Stimulated activated CD4-positive, alpha-beta T cell treated with anti-CD3 and anti-CD28 coated beads, Interleukin-1b, Interleukin-23, amount 100 ng/mL, for 1 hour (primary cell): ENCODE measurements at regions not wholly inside any gene's neighbourhood (a gene's known extent, or its start where the extent isn't known, plus 50 kb on each side); places are given as distances from the start of the nearest gene placed in this dataset.
"Not testable (repeated sequence)": the region's sequence is repeated elsewhere in the genome, so short reads cannot be mapped to it uniquely, and the experiment has no call there.

ENCODE experiments used
- DNase-seq, 2 donors: peaks; one replicate each; pipeline ENCODE4 v3.0.0-alpha.2; 2020; ENCODE audit warnings: low read depth in 2 of 2

GRCh38 chr6:4264081-4264480 lies 128.7 kb upstream of the ECI2 start:
- no peak for DNase-seq

GRCh38 chr6:4262526-4262925 lies 127.2 kb upstream of the ECI2 start:
- DNase-seq, result no peak

- no peak for DNase-seq
Measured at GRCh38 chr6:4259391-4259790, 124.0 kb upstream of the ECI2 start.

GRCh38 chr6:4258733-4259132 lies 123.4 kb upstream of the ECI2 start:
- DNase-seq, result no peak

GRCh38 chr6:4256969-4257368 lies 121.6 kb upstream of the ECI2 start:
- DNase-seq, result no peak

GRCh38 chr6:4253604-4254231 lies 118.3 kb upstream of the ECI2 start:
- DNase-seq, result no peak

GRCh38 chr6:4252445-4252844 lies 117.1 kb upstream of the ECI2 start:
- not testable (repeated sequence) for DNase-seq

- no peak for DNase-seq
Measured at GRCh38 chr6:4250645-4251044, 115.3 kb upstream of the ECI2 start.

- not testable (repeated sequence) for DNase-seq
Measured at GRCh38 chr6:4243832-4244231, 108.5 kb upstream of the ECI2 start.

- DNase-seq, result no peak
Measured at GRCh38 chr6:4243237-4243636, 107.9 kb upstream of the ECI2 start.

- no peak for DNase-seq
Measured at GRCh38 chr6:4242601-4243000, 107.2 kb upstream of the ECI2 start.

- DNase-seq, result no peak
Measured at GRCh38 chr6:4240148-4240547, 104.8 kb upstream of the ECI2 start.

- DNase-seq, result no peak
Measured at GRCh38 chr6:4225161-4225872, 89.9 kb upstream of the ECI2 start.

- DNase-seq, result no peak
Measured at GRCh38 chr6:4224067-4224978, 88.9 kb upstream of the ECI2 start.

- no peak for DNase-seq
Measured at GRCh38 chr6:4220558-4220957, 85.2 kb upstream of the ECI2 start.

- DNase-seq, result not testable (repeated sequence)
Measured at GRCh38 chr6:4218619-4219317, 83.4 kb upstream of the ECI2 start.

GRCh38 chr6:4212588-4212987 lies 77.2 kb upstream of the ECI2 start:
- no peak for DNase-seq

- DNase-seq, result peak; percentile 10 to 37
Measured at GRCh38 chr6:4210629-4211419, 75.4 kb upstream of the ECI2 start.

GRCh38 chr6:4209196-4209595 lies 73.8 kb upstream of the ECI2 start:
- no peak for DNase-seq

GRCh38 chr6:4208158-4208557 lies 72.8 kb upstream of the ECI2 start:
- no peak for DNase-seq
